GM19193 (cell line): ENCODE measurements at regions not wholly inside any gene's neighbourhood (a gene's known extent, or its start where the extent isn't known, plus 50 kb on each side); places are given as distances from the start of the nearest gene placed in this dataset.

Experiments
- POLR2A ChIP-seq: IDR thresholded peaks from 4 replicates; pipeline ENCODE4 v1.6.1; 2011; ENCODE audit not compliant: insufficient read depth, insufficient read length; ENCODE audit errors: extremely low read depth

DNA sequence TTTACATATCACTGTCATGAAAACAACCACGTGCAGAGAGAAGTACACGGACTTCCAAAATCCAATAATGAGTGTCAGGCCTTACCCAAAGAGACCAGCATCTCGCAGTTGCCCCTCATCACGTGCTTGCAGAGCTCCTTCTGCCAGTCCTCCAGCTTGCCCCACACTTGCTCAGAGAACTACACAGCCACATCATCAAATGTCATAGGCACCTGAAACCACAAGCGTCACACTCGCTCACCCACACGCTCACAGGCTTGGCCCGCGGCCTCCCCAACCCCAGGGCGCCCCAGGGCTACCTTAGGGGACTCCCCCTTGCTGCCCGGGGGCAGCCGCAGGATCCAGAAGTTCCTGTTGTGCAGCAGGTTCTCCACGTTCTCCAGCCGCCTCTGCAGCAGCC is 123.4 kb upstream of the ZNF746 start:
- TF ChIP-seq POLR2A: peak; percentile 22

DNA sequence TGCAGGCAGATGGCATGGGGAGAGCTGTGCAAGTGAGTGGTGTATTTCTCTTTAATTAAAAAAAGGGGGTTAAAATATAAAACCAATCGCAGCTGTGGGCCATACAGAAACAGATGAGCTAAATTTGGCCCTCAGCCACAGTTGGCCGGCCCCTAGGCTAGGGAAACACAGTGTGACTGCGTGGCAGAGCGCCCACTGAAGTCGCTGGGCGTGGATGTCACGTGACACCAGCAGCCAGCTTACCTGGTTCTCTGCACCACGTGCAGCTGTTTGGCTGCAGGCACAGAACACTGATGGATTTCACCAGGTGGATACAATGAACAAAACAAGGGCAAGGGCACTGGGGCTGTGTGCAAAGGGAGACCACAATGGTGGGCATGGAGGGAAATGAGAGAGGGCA is 119.3 kb upstream of the ZNF746 start:
- no peak for TF ChIP-seq POLR2A

DNA sequence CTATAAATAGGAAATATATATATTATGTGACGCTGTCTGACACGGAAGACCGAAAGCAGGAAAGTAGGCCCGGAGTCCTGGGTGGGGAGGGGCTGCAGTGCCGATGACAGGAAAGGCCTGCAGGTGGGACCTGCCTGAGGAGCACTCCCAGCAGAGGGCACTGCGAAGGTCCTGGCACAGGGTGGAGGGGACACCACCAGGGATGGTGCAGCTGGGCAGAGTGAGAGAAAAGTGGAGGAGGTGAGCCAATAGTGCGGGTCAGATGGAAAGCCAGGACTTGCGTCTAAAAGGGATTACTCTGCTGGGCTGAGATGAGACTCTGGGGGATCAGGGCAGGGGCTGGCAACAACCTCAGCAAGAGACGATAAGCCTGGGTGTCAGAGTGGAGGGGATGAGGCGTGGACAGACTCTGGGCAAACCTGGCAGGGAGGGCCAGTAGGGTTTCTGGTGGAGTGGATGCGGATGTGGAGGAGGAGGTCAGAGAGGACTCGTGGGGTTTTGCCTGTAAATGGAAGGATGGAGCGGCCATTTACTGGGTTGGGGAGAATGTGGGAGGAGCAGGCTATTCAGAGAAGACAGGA is 118.2 kb upstream of the ZNF746 start:
- TF ChIP-seq POLR2A: no peak

DNA sequence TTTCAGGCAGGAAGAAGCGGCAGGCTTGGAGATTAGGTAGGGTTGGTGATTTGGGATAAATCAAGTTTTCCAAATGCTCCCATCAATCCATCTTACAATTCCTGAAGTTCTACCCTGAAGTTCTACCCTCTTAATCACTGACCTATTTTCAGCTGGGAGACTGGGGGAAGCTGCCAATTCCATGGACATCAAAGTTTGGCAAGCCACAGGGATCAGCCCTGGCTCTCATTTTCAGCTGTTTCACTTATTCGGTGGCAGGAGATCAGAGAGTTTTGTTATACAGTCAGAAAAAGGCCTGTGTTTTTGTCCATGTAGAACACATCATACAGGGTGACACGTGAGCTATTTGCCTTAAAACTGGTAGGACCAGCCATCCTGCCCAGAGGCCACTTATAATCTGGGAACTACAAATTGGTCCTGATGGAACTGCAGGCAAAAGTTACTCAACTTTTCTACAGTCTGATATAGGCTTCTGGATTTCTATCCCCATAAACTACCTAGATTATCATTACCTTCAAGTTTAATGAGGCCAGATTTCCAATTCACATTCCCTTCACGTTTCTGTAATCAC is 112.9 kb upstream of the ZNF746 start:
- TF ChIP-seq POLR2A: no peak

DNA sequence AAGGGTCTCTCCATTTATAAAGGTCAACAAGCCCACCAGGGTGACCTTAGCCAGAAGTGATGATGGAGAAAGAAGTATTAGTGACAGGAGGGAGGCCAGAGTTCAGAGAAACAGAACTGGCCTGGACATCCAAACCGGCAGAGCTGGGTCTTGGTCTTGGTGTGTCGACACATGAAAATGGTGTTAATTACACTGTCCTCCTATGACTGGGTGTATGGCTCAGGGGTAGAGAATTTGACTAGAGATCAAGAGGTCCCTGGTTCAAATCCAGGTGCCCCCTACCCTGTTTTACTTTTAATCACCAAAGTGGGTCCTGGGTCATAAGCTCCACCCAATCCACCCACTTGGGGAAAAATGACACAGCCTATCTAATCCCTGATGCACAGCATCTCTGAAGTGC is 110.6 kb upstream of the ZNF746 start:
- TF ChIP-seq POLR2A: no peak

DNA sequence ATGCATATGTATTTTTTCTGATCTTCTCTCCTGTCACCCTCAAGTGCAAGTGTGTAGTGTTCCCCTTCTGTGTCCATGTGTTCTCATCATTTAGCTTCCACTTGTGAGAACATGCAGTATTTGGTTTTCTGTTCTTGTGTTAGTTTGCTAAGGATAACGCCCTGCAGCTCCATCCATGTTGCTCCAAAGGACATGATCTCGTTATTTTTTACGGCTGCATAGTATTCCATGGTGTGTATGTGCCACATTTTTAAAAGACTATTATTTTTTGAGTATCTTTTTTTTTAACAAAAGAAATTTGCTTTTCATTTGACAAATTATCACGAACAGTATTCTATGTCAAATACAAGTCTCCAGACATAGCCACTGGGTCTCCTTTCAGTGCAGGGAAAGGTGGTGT is 110.1 kb upstream of the ZNF746 start:
- TF ChIP-seq POLR2A: no peak

DNA sequence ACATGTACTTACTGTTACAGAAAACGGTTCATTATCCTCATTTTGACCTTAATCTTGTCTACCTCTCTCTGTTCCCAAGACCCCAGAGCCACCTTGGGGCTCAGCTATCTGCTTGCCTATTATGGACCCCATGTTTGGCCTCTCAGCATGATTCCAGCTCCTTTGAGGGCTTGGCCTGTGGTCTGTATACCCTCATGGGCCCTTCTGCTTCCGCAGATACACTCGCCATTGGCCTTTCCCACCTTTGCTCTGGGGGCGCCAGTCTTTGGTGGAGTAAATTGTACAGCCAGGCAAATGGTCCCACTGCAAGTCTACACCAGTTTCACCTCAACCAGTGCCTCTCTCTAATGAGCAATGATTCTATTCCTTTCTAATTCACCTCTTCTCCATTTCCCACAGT is 109.2 kb upstream of the ZNF746 start:
- no peak for TF ChIP-seq POLR2A

DNA sequence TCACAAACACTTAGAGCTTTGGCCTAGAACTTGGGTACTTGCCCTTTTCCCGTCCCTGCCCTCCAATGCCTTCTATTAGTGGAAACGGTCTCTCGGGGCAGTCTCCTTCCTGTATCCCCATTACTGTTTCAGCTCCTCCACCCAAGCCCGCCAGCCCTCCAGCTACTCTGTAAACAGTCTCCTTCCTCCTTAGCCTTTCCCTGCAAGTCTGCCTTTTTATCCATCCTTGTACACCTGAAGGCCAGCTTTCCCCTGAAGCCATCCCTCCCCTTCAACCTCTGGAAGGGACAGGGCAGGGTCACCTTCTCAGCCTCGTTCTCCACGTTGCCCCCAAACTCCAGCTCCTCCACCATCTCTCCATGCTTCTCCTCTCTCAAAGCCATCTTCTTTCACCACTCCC is 108.1 kb upstream of the ZNF746 start:
- TF ChIP-seq POLR2A: no peak

DNA sequence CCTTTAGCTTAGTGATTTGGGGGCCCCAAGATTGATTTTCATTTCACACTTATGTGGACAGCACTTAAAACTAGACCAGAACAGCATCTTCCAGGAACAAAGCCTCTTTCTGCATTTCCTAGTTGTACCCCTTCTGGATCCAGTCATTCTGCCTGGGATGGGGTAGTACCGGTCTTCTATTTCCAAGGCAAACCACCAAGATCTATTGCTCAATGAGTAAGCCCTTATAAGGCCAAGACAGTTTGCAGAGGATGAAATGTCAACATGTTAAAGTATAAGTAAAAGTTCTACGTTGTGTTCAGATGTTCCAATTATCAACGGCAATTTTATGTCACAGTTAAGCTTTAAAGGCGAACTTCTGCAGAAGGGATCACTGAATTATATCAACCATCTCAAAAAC is 106.9 kb upstream of the ZNF746 start:
- no peak for TF ChIP-seq POLR2A

DNA sequence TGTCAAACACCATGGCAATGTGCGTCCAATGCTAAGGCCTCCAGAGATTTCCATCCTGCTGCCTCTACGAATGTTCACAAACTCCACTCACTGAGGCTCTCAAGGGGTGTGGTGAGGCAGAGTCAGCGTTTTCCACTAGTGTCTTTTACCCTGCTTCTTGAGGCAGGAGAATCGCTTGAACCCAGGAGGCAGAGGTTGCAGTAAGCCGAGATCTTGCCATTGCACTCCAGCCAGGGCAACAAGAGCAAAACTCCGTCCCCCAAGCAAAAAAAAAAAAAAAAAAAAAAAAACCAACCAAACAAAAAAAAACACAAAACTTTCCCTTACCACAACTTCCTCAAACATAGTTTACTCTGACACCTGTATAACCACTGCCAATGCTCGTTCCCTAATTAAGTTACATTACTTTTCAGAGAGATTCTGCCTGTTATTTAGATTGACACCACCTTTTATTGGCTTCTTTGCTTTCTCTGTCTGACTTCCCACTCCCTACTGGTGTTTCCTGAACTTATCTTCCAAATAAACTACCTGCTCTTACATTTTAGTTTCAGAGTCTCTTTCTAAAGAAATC is 102.1 kb upstream of the ZNF746 start:
- TF ChIP-seq POLR2A: no peak

DNA sequence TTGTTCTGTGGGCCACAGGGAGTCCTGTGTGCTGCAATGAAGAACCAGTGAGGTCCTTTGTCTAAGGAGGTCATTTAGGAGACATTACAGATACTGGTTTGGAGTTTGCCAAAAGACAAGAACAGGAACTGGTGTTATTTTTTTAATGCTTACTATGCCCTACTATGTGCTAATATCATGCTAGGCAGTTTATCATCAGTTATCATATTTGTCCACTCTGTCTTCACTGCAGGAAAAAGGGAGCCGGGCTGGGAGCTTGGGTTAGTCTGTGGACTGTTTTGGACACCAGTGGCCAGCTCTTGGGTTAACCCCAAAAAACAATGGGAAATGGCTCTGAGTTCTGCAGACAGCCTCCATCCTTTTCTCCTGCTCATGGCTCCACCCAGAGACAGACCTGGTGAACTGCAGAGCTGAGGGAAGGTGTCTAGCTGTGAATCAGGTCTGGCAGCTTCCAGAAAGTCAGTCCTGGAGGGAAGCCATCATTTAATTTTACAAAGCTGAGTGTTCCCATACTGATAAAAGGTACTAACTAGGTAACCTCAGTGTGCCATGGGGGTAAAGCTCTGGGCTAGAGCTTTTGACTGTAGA is 101.2 kb upstream of the ZNF746 start:
- no peak for TF ChIP-seq POLR2A

DNA sequence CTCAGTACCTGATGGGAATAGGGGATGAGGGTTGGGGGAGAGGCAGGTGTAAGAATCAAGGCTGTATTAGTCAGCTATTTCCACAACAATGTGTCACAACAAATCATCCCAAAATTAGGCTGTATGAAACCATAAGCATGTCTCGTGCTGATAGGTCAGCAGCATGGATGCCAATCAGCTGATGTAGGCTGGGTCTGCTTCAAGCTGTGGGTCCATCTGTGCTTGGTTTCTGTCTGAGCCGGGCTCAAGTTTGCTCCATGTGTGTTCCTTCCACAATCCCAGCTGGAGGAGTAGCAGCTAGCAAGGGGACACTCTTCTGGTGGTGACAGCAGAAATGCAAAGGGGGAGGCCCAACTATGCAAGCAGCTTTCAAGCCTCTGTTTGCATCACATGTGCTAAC is 97.9 kb upstream of the ZNF746 start:
- TF ChIP-seq POLR2A: no peak

DNA sequence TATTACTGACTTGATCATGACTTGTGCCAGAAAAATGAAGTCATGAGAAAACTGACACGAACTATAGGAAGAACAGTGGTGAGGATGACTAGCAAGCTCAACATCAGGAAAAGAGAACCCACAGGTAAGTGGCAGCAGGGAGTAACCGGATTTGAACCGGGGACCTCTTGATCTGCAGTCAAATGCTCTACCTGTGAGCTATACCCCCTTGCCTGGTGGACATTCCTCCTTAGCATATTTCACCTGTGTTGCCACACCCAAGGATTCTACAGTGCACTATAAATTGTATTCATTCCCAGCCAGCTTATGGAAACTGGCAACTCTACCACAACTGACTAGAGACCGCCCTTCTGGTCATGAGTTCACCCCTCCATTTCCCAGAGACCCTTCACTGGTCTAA is 97.5 kb upstream of the ZNF746 start:
- TF ChIP-seq POLR2A: no peak

DNA sequence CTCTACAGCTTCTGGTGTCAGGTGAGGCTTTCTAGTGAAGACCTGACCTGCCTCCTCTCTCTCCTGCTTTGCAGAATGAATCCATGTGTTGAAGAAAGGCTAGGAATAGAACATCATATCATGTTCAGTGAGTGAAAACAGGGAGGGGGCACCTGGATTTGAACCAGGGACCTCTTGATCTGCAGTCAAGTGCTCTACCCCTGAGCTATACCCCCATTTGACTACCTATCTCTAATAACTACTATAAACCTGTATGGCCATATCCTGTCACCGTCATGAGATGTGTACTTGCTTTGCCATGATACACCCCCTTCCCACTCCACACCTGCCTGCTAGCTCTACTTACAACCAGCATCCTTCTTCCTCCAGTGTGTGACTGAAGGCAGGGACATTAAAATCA is 91.3 kb upstream of the ZNF746 start:
- TF ChIP-seq POLR2A: no peak

DNA sequence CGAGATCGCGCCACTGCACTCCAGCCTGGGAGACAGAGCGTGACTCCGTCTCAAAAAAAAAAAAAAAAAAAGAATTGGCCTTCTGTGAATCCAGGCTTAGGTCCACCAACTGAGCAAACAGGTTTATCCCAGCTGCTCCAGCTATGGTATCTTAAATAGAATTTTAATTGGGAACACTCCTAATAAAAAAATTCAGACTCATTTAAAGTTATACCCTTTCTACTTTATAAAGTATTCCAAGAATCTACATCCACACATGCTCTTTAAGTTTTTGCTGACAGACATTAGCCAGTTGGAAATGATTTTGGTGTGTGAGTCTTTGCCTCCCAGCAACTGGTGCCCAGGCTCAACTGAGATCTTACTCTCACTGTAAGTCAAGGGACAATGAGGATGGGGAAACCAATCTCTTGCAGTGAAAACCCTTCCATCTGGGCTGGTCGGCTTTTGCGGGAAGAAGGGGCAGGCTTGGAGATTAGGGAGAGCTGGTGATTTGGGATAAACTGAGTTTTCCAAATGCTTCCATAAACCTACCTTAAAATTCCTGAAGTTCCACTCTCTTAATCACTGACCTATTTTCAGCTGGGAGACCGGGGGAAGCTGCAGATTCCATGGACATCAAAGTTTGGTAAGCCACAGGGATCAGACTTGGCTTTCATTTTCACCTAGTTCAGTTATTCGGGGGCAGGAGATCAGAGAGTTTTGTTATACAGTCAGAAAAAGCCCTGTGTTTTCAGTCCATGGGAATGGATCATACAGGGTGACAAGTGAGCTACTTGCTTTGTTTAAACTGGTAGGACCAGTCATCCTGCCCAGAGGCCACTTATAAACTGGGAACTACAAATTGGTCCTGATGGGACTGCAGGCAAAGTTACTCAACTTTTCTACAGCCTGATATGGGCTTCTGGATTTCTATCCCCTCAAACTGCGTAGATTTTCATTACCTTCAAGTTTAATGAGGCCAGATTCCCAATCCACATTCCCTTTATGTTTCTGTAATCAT is 89.3 kb upstream of the ZNF746 start:
- TF ChIP-seq POLR2A: no peak
